KG1 (cell line): ENCODE measurements at regions not wholly inside any gene's neighbourhood (a gene's known extent, or its start where the extent isn't known, plus 50 kb on each side); places are given as distances from the start of the nearest gene placed in this dataset.
"Not testable (repeated sequence)": the region's sequence is repeated elsewhere in the genome, so short reads cannot be mapped to it uniquely, and the experiment has no call there.

Experiments
- DNase-seq: peaks from one replicate; lab custom pipeline; 2025; lab: John Stamatoyannopoulos, UW

DNA sequence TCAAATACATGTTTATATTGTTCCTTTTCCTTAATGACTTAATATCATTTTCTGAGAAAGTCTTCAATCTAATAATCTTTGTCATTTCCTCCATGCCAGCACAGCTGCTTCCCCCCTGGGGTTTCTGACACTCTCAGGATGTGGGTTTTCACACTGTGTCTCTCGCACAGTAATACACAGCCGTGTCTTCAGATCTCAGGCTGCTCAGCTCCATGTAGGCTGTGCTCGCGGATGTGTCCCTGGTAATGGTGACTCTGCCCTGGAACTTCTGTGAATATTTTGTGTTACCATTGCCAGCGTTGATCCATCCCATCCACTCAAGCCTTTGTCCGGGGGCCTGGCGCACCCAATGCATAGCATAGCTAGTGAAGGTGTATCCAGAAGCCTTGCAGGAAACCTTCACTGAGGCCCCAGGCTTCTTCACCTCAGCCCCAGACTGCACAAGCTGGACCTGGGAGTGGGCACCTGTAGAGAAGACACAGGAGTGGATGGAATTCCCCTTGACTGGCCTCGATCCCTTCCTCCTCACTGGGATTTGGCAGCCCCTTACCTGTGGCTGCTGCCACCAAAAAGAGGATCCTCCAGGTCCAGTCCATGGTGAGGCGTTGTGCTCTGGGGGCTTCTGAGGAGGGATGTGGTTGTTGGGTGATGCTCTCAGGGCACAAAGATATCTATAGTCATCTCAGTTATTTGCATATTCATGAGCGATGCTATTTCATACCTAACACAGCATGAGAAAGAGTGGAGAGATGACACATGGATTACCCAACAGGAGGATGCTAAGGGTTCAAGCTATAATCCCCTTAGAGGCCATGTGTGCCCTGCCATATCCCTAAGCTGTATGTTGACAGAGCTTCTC is 478.8 kb downstream of the TMEM121 start:
- DNase-seq: not testable (repeated sequence)

DNA sequence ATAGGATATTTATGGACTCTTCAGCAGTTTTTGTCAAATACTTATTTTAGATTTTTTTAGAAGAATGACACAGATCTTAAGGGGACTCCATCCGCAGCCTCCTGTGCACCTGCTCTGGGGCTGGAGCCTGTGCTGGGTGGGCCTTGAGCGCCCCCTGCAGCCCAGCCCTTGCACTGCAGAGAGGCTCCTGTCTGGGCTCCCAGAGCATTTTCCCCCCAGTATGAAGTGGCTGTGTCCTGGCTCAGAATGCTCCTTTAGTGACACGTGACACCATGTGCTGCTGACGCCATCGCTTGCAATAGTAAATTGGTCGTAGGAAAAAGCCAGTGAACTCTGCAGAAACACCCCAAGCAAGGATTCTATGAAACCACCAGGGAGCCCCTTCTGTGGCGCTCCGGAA is 479.7 kb downstream of the TMEM121 start:
- DNase-seq: not testable (repeated sequence)

DNA sequence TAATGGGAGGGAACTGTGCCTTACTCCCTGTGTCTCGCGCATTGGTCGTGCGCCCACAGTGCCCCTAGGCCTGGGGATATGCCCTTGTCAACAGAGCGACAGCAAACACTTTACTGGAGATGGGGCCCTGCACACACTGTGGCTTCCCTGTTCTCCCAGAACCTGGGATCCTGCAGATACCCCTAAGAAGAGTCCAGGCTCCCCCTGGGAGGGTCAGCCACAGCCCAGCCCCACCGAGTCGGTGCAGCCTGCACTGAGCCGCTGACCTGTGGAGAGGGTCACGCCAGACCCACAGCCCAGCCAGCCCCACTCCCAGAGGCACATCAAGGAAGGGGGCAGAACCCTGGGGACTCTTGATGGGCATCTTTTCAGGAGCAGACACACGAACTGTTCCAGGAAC is 480.3 kb downstream of the TMEM121 start:
- not testable (repeated sequence) for DNase-seq

DNA sequence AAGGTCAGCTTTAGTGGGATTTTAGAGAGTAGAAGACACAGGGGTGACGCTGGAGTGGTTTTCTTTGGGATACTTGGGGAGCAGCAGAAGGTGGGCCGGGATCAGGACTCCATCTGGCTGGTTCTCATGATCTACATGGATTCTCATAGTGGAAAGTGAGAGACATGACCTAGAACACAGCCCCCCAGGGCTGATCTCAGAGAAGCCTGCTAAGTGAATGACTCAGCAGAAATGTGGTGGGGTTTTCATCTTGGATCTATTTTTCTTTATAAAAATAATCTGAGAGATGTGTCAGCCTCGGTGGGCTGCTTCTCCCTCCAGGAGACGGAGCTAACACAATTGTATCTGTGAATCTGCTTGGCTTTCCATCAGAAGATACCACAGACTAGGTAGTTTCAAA is 484.4 kb downstream of the TMEM121 start:
- DNase-seq: no peak

DNA sequence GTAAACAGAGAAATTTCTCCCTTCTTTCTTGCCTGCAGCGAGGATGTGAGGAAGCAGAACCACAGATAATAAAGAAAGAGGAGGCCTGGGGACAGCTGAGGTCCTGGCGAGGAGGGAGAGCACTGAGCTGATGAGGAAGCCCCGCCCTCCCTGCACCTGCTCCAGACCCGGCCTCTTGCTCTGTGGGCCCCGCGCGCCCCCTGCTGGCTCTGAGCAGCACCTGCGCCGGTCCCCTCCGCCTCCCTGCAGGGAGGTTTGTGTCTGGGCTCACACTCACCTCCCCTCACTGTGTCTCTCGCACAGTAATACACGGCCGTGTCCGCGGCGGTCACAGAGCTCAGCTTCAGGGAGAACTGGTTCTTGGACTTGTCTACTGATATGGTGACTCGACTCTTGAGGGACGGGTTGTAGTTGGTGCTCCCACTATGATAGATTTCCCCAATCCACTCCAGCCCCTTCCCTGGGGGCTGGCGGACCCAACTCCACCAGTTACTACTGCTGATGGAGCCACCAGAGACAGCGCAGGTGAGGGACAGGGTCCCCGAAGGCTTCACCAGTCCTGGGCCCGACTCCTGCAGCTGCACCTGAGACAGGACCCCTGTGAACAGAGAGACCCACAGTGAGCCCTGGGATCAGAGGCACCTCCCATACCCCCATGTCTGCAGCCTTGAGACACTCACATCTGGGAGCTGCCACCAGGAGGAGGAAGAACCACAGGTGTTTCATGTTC is 485.4 kb downstream of the TMEM121 start:
- not testable (repeated sequence) for DNase-seq

DNA sequence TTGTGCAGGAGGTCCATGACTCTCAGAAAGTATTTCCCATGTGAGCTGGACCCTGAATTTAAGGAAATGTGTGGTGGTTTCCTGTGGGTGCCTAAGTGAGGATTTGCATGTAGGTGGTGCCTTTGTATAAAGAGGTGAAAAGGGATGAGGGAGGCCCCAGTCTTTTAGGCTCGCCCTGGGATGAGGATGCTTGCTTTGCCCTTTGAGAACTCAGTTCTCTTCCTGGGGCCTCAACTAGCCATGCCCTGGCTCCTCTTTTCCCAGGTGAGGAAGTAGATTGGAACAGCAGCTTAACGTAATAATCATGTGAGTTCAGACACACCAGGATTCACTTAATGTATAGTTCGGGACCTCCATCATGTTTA is 486.0 kb downstream of the TMEM121 start:
- not testable (repeated sequence) for DNase-seq

DNA sequence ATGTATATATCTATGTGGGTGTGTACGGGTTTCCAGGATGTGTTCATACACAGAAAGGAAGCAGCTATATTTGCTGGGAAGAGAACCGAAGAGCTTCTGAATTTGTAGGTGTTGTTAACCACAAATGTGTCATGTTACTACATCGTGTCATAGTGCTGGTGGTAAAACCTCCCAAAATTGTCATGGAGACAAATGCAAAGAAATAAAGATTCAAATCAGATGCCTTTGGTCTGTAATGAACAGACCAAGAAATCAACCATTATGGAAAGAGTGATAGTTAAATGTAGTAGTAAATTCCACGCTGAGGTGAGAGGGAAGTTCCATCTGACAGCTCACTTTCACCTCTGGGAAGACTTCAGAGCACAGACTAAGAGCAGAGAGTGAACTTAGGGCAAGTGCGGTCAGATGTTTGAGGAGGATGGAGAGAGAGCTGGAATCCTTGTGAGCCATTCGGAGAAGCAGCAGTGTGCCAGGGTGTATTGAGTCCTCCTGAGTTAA is 487.5 kb downstream of the TMEM121 start:
- DNase-seq: no peak

DNA sequence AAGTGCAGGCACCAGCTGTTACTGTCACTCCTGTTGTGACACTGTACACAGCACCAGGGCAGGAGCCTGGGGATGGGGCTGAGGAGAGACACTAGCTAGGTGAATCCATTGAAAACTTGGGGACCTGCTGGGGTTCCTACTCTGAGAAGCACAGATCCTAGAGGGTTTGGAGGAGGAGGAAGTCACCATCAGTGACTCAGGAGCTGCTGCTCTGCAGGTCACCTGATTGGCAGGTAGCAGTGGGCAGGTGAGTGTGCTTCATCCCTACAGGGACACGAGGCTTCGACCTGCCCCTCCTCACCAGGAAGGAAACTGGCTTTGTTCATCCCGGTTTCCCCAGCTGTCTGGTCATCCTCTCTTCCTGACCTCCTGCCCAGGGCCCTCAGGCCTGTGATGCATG is 491.6 kb downstream of the TMEM121 start:
- not testable (repeated sequence) for DNase-seq

DNA sequence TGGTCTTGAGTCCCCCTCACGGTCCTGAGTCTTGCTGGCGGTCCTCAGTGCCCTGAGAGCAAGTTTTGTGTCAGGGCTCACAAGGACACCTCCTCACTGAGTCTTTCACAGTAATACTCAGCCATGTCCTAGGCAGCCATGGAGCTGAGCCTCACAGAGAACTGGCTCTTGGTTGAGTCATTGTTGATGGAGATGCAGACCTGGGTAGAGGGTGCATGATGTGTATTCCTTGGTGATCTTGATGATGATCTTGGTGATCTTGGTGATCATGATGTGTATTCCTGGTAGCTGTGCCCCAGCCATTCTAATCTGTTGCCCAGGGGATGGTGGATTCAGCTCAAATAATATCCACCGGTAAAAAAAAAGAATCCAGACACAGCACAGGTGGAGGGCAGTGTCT is 495.4 kb downstream of the TMEM121 start:
- no peak for DNase-seq

DNA sequence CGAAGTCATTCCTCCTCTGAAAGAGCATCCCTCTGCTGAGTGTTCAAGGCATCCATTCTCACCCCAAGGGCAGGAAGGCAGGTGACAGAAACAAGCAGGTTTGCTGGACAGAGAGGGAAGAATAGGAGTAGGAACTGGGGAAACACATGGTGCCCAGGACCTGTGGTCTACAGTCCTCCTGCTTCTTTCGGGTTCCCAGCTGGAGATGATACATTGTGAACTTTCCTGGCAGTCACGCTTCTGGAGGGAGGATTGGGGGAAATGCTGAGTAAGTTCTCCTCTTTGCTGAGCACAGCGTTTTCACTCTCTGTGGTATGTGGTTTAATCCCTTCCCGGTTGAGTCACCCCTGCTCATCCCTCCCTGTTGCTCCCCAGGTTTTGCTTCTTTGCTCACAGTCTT is 496.3 kb downstream of the TMEM121 start:
- not testable (repeated sequence) for DNase-seq

DNA sequence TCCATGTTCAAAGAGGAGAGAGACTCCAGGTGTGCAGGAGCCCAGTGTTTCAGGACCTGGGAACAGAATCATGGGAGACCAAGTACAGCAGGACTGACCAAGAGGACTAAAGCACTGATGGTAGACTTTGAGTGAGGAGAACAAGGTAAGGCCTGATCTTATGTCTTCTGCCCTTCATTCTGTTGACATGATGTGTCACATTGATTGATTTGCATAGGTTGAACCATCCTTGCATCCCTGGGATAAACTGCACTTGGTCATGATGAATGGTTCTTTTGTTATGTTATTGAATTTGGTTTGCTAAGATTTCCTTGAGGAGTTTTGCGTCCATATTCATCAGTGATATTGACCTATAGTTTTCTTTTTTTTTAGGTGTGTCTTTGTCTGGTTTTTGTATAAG is 497.0 kb downstream of the TMEM121 start:
- DNase-seq: no peak

DNA sequence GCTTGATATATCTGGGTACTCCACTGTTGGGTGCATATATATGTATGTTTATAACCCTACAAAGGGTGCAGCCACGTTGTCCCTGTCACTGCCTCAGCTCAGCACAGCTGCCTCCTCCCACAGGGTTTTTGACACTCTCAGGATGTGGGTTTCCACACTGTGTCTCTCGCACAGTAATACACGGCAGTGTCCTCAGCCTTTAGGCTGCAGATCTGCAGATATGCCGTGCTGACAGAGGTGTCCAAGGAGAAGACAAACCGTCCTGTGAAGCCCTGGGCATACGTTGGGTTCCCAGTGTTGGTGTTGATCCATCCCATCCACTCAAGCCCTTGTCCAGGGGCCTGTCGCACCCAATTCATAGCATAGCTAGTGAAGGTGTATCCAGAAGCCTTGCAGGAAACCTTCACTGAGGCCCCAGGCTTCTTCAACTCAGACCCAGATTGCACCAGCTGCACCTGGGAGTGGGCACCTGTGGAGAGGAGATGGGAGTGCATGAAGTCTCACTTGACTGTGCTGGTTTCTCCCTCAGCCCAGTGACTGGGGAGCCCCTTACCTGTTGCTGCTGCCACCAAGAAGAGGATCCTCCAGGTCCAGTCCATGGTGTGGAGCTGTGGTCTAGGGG is 498.7 kb downstream of the TMEM121 start:
- DNase-seq: no peak

DNA sequence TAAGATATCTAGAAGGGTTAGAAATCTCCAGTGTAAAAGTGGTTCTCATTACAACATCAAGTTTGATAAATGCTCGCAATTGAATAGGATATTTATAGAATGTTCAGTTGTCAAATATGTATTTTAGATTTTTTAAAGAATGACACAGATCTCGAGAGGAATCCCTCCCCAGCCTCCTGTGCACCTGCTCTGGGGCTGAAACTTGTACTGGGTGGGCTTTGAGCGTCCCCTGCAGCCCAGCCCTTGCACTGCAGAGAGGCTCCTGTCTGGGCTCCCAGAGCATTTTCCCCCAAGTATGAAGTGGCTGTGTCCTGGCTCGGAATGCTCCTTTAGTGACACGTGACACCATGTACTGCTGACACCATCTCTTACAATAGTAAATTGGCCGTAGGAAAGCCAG is 499.6 kb downstream of the TMEM121 start:
- DNase-seq: no peak

DNA sequence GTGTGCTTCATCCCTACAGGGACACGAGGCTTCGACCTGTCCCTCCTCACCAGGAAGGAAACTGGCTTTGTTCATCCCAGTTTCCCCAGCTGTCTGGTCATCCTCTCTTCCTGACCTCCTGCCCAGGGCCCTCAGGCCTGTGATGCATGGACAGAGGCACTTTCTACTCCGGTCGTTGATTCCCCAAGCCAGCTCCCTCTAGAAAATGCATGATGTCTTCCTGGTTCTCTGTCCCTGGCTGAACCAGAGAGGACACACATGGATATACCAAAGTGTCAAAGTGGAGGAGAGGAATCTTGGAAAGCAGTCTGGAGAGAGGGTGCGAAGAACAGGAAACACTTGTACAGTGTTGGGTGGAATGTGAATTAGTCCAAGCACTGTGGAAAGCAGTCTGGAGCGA is 501.4 kb downstream of the TMEM121 start:
- not testable (repeated sequence) for DNase-seq

DNA sequence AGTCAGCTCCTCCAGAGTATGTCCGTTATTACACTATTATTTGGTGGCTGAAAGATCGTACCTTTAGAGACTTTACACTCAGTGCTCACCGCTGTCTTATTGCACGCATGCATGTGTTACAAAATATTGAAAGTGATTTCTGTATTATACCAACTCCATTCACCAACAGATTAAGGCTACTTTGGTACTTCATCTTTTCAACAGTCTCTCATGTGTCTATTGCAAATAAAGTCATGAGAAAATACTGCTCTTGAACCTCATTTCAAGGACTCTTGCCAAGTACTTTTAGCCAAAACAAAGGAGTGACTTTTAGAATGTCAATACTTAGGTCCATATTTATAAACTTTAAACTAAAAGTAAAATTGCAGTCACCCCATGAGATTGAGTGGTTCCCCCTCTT is 503.6 kb downstream of the TMEM121 start:
- DNase-seq: no peak

DNA sequence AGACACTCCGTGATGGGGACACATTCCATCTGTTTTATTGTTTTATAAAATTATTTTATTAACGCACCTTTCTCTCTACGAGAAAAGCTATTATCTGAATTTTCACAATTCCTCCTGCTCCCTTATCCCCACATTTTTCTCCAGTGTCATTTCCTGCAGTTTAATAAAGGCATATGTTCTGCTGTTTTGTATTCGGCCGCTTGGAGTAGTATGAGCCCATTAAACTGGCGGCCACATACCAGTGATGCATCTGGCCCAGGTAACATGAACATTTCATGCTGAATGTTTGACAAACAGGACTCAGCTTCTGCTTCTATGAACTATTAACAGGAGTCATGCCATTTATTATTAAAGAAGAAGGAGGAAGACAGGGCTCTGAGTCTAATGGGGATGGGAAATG is 511.0 kb downstream of the TMEM121 start:
- no peak for DNase-seq

DNA sequence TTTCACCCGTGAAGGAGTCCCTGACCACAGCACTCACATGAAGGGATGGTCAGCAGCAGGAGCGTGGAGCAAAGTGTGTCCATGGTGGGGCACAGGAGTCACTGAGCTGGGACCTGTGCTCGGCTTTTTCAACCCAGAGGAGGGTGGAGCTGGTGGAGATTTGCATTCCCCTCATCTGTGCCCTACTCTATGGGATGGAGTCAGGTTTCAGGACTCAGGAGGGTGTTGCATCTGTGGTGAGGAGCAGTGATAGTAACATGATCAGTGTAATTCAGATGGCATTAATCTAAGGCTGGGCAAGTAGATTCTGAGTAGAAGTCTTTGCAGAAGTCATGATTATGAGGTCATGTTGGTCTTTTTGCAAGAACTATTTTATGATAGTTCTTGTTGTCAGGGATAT is 511.9 kb downstream of the TMEM121 start:
- no peak for DNase-seq

DNA sequence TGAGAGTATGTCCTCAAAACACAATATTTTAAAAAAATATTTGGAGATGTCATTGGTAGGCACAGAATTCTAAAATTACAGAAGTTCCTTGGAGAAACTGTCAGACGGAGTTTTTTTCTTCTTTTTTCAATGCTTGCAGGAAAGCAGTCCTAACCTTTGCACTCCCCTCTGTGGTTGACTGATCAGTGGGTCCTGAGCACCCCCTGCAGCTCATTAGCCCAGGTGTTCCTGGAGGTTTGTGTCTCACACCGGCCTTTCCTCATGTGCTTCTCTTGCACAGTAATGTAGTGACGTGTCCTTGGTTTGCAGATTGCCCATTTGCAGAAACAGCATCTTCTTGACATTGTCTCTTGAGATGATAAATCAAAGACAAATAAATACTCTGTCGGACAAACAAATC is 513.0 kb downstream of the TMEM121 start:
- DNase-seq: no peak

DNA sequence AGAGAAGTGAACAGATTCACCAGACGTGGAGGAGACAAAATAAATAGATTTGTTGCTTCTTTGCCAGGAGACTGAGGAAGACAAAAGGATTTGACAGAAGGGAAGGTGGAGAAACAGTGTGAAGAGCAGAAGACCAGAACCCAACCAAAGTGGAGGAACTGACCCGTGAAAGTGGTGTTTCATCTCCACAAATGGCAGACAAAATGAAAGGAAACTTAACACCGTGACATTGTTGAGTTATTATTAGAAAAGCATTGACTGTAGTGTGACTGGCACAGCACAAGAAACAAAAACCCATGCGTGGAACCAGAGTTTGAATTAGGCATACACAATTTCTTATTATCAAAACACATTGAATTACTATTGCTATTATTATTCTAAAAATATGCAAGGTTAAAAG is 518.1 kb downstream of the TMEM121 start:
- DNase-seq: no peak

DNA sequence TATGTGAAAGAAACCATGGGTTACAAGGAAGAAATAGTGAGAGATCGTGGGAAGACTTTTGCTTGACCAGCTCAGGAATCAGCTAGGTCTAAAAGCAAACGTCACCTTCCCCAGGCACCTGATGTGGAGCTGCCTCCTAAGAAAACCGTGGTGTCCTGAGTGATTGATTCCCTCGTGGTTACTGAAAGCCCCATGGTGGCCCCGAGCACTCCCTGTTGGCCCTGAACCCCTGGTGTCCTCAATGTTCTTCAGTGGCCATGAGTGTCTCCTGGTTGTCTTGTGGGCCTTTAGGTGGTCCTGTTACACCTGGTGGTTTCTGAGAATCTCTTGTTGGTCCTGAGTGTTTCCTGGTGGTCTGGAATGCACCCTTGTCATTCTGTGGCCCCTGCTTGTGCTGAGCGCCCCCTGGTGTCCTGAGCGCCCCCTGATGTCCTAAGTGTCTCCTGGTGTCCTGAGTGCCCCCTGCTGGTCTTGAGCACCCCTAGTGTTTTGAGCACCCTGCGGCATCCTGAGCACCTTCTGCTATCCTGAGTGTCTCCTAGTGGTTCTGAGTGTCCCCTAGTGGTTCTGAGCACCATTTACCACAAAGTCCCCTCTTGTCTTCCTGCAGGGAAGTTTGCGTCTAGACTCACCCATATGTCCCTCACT is 518.7 kb downstream of the TMEM121 start:
- DNase-seq: peak; percentile 12

DNA sequence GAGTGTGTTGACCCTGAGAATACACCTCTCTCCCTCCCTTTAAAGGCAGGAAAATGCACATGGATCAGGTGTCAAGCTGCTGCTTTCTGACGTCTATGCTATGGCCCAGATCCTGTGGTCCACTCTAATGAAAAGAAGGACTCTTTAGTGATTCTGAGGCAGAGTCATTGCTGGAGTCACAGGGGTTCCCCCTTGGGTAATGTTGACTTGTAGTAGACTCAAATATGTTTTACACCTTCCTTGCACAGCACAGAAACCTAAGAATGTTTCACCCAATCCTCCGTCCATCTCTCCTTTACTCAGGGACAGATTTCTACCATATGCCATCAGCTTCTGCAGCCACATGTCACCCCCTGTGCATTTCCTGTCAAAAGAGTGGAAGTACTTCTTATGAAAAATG is 525.4 kb downstream of the TMEM121 start:
- DNase-seq: no peak

DNA sequence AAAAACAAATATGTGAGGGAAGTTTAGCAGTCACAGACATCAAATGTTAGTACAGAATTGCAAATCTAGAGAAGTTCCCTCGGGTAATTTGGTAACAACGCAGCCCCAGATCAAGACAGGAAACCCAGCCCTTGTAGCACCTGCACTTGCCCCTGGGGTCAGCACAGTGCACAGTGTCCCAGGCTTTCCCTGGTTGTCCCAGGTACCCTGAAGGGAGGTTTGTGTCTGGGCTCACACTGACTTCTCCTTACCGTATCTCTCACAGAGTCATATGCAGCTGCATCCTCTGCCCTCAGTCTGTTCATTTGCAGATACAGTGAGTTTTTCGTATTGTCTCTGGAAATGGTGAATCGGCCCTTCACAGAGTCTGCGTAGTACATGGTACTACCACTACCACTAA is 528.9 kb downstream of the TMEM121 start:
- DNase-seq: no peak
